NCI-H2081 (cell line): ENCODE measurements at regions not wholly inside any gene's neighbourhood (a gene's known extent, or its start where the extent isn't known, plus 50 kb on each side); places are given as distances from the start of the nearest gene placed in this dataset.

Experiments used
- DNase-seq, 2 experiments: peaks; one replicate each; lab custom pipeline; 2025; lab: John Stamatoyannopoulos, UW

DNA sequence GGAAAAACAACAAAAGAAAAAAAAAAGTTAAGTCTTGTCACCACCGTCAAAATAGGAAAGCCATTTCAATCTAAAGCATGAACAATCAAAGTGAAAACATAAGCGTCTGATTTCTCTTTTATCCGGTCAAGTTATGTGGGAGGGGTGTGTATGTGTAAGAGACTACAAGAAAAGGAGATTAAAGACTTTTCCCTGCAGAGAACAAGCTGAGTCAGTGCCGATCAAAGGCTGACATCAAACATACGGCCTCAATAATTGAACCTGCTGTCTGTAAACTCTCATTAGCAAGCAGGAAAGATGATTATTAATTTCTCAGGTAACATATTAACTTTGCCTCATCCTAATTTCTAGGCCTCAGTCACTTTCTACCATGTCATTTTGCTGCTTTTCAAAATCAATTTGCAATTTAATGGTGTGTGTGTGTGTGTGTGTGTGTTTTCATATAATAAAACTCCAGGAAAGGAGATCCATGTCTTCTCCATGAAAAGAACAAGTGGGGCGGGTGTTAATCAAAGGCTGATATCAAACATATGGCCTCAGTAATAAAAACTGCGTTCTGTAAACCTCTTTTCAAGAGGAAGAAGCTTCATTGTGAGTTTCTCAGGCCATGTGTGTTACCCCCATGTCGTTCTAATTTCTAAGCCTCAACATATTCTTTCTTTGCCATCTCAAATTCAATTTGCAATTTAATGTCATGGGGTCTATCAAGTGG, 649.1 kb upstream of the SORCS1 start:
- DNase-seq, result no peak

DNA sequence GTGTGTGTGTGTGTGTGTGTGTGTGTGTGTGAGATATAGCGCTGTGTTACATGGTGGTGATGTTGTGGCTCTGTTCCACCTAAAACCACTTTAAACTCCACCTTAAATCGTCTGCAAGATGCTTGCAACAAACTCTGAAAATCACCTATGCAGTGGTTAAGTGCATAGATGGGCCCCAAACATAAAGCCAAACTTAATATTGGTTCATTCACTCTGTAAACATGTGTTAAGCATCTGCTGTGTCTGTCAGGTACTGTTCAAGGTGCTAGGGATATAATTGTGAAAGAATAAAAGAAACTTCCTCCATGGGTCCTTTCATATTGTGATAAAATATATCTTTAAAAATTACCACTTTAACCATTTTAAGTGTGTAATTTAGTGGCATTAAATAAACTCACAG, 645.4 kb upstream of the SORCS1 start:
- DNase-seq, result no peak

DNA sequence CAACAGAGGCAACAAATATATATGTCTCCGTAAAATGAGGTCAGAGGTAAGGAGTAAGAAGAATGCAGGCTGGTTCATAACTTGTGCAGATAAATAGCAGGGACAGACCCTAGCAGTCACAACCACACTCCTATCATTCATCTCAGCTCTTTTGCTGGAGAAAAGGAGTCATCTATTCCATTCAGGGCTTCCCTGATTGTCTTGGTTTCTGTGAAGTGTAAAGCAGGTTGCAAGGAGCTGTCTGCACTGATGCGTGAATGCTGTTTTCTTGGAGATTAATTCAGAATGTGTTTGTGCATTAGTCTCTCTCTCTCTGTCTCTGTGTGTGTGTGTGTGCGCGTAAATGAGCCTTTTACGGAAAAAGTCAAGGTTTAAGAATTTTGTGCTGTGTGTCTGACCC, 643.3 kb upstream of the SORCS1 start:
- no peak for DNase-seq

DNA sequence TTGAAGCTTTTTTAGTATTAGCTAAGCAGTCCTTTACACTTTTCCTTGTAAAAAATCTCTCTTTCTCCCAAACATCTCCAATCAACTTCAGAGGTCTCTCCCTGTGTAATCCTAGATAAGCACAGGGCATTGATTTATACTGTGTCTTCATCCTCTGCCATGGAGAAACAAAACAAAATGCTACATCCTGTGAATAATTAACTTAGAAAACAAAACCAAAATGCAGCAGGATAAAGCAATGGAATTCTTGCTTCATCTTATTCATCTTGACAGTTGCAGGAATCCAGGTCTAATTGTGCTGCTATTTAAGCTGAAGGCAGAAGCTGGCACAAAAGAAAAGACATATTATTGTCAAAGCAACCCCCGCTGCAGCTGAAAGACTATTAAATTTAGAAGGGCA, 641.5 kb upstream of the SORCS1 start:
- DNase-seq, result no peak

DNA sequence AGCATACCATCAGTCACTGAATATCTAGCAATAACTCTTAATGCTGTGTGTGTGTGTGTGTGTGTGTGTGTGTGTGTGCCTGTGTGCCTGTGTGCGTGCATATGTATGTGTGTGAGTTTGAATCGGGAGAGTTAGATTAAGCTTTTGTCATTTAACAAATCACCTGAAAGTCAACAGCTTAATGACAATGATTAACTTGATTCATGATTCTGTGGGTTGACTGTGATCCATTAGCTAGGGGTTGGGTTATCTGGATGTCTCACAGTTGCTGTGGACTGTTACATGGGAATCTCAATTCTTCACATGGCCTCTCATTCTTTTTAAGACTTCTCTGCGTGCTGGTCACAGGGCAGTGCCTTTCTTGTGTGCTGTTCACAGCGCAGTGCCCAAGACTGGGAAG, 639.0 kb upstream of the SORCS1 start:
- DNase-seq, result no peak

DNA sequence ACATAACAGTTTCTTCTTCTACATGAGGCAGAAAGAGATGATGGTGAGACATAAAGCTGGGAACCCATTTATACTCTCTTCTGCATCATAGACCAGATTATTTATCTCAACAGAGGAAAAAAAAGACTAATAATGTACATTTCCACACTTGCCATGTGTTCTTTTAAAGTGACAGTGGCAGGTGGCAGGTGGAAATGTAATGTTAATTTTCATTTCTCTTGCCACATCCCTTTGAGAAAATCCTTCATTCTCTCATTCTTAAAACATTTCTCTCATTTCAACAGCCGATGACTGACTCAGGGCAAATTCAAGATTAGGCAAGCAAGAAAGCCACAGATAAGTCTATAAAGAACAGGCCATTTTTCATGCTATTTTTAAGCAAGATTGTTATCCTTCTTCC, 635.6 kb upstream of the SORCS1 start:
- DNase-seq, result no peak

DNA sequence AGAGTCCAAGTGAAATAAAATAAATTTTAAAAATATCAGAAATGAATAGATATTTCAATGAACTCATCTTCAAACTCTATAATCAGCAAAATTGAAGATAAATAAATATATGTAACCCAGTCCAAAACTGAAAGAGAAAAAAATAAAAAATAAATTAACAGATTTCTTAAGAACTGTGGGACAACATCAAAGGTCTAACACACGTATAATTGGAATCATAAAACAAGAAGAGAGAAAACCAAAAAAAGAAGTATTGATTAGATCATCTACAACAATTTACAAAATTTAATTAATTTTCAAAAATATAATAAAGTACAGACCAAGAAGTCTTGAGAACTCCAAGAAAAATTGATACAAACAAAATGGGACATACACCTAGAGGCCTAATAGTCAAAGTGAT, 625.8 kb upstream of the SORCS1 start:
- DNase-seq, result no peak

DNA sequence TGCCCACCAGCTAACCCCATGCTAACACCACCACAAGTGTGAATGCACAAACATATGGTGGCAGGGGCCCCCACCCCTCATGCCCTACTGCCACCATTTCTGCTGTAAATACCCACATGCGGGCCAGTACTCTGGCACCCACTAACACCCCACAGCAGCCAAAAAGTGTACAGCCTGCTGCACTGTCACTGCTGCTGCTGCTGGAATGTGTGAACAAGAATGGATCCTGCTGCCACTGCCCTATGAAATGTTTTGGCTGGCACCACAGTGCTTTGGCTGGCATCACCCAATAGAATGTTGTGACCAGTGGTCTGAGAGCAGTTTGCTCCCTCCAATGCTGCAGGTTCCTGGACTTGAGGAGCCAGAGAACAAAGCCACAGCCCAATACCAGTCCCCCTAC, 606.6 kb upstream of the SORCS1 start:
- no peak for DNase-seq

DNA sequence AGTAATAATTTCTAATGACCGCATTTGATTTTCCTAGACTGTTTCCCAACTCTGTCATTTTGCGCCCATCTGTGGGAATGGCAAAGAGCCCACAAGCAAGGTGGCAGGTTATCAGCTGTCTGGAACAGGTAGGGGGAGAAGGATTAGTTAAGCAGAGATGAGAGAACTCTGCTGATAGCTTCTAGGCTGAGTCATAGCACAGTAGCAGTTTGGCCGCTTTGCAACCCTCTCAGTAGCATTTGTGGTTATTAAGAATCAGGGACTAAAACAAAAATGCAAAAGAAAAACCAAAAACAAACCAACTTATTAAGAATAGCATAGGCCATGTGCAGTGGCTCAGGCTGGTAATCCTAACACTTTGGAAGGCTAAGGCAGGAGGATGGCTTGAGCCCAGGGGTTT, 602.7 kb upstream of the SORCS1 start:
- DNase-seq, result no peak

DNA sequence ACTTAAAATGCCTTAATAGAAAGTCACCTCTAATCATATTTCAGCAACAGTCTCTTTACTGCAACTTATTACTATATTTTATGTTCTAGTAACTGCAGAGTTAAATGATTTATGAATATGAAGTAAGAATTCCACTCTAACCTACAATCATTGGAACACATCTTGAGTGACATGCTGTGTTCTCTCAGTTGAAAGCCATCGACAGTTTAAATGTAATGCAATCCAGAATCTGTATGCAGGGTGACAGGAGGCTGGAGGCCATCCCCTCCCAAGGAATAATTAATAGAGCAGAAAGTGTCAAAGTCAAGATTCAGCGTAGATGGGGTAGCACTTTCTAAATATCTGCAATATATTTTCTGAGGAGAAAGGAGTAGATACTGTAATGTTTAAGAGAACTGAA, 590.3 kb upstream of the SORCS1 start:
- no peak for DNase-seq

DNA sequence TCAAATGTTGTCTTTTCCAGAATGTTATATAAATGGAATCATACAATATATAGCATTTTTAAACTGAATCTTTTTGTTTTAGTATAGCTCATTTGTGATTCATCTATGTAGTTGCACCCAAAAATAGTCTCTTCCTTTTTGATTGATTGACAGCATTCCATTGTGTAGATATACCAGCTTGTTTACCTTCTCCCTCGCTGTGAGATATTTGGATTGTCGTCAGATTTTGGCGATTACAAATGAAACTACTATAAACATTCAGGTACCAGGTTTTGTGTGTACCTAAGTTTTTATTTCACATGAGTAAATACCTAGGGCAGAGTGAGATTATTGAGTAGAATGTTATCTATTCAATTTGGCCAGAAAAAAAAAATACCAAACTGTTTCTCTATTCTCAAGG, 584.7 kb upstream of the SORCS1 start:
- DNase-seq, result no peak

DNA sequence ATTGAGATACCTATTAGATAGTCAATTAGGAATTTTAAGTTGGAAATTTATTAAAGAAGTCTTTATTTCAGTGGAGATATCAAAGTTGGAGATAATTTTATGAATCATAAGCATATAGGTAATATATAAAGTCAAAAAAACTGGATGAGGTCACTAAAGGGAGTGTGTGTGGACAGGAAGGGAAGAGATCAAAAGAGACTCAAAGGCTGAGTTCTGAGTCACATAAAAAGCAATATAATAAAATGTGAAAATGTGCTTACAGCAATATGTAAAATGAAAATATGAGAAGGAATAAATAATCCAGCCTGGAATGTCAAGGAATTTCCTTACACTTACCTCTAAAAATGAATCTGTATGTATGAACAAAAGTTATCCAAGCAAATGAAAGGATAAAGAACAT, 583.3 kb upstream of the SORCS1 start:
- DNase-seq, result no peak

DNA sequence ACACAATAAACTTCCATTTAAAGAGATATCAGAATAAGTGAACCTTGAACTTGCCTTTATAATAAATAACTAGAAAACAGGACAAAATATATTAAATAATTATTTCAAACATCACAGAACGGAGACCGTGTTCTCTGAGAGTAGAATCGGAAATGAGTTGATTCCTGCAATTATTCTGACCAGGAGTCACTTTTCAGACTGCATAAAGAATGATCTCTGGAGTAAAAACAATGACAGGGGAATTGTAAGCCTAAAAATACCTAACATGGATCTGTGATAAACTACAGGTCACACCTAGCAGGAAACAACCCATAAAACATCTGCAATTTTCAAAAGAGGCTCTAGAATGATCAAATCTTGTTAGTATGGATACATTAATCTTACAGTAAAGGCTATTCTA, 577.5 kb upstream of the SORCS1 start:
- DNase-seq, result no peak

DNA sequence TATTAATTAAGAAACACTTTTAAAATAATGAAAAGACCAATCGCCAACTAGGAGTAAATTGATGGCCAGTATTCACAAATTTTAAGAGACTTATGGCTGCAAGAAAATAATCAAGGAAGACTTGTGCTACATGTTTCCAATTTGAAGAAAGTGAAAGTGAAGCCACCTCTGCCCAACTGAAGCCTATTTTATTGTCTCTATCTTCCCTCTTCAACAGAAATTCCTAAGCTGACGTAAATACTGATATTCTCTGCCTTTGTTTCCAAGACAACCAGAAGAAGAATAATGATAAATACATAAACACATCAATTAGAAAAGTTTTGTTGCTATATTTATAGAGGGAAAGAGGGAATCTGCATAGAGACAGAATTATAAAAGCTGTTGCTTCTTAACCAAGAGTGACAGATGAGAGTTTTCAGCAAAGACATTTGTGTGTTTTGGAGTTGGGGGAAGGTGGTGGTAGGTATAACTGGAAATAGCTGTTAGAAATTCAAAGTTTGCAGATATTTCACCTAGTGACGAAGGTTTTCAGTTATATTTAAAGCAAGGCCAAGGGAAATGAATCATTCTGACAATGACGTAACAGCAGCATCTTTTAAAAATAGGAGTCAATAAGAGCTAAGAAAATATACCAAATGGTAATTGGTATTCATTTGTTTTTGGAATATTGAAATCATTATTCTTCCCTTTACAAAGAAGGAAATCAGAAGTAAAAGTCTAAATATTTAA, 576.6 kb upstream of the SORCS1 start:
- no peak for DNase-seq

DNA sequence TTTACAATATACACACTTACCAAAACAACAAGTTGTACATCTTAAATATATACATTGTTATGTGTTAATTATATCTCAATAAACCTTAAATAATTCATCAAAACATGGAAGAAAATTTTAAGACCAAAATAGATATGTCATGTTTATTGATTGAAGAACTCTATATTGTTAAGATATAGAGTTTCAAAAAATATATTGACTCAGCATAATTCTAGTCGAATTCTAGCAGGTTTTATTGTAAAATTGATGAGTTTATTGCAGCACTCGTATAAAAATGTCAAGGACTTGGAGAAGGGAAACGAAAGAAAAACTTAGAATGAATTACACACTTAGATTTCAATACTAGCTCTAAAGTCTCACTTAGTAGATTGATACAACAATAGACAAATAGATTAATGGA, 575.4 kb upstream of the SORCS1 start:
- no peak for DNase-seq

DNA sequence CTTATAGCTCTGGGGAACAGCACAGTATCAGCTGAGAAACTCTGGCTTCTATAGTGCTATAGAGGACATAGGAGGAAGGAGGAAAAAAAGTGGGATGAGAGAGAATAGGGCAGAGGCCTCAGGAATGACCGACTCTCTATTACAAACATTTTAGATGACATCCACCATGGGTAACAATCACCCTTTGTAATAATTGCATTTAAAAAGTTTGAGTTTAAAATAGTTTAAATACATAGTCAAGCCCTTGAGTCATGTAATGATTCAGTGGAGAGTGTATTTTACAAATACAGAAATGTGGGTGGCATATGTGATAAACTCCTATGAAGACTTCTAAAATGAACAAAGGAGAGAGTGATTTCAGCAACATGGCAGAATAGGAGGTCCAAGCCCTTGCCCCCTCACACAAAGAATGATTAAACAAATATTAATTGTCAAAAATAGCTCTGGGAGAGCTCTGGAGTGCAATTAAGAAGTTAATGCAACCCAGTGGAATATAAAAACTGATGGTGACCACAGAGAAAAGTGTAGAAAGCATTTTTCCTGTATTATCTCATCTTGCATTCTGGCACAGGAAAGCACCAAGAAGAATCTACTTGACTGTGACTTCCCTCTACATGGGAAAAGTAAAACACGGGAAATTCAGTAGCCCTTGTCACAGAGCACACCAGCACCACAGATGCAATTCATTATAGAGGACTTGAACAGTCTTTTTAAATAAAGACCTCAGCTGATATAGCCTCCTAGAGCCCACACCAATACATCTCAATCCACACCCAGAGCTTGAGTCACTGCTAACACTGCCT, 569.0 kb upstream of the SORCS1 start:
- DNase-seq, result no peak

DNA sequence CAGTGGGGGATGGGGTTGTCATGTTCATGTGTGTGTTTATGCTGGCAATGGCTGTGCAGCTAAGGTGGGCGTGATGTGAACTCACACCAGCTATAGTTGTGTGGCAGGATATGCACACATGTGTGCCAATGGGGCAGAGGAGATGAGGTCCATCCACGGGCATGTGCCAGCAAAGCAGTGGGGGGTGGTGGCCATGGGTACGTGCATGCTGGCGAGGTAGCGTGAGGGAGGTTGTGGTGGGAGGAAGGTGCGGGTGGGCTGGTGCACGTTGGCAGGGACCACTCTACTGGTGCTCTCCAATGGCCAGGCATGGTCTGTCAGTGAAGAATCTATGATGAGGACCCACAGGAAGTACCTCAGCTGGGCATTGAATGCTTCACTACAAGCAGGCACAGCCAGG, 567.5 kb upstream of the SORCS1 start:
- no peak for DNase-seq

DNA sequence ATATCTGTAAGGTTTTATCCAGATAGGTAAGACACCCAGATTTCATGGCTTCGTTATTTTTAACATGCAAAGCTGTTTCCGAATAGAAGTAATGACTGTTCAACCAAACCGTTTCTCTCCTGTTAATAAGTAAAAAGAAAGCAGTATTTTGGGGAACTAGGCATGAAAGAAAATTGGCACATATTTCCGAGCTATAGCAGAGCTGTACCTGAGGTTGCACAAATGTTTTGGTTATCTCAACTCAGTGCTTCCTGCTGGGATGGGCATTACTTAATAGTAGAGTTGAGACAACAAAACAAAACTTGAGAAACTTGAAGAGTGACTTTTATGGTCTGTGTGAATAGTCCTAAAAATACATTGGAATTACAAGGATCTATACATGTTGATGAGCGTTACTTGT, 564.3 kb upstream of the SORCS1 start:
- DNase-seq, result no peak

DNA sequence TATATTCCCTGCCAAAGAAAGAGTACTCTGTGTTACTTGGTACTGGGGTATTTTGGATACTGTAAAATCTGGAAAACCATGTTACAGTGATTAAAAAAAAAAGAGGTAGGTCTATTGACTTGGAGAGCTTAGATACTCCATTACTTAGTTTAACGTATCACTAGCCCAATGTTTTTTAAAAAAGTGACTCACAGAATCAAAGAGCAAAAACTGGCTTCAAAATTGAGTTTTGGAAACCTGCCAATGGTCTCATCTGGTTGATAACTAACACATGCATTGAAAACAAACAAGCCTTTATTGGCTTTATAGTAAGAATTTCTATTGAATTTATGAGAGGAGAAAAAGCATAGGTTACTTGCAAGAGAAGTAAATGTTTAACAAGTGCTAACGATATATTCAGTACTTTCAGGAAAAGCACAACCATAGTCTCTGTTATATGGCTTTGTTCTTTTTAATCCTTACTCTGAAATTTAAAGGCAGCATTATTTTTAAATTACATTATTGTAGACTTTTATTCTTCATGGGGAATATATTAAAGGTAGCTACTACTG, 563.3 kb upstream of the SORCS1 start:
- peak in 1 of 2 experiments; percentile 9 for DNase-seq

DNA sequence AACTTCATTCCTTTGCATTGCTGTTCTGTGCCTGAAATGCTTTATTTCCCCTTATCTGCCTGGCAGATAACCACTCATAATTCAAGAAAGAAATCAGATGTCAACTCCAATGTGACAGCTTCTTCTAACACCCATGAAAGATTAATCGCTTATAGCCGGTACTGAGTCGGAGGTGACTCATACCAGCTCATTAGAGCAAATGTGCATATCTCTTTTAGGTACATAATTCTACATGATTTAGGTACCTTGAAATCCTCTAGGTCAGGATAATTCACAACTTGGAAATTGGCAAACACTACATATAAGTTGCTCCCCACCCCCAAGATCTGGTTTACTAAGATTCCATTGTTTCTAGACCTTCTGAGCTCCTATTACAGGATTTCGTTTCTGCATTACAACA, 554.4 kb upstream of the SORCS1 start:
- DNase-seq, result no peak

DNA sequence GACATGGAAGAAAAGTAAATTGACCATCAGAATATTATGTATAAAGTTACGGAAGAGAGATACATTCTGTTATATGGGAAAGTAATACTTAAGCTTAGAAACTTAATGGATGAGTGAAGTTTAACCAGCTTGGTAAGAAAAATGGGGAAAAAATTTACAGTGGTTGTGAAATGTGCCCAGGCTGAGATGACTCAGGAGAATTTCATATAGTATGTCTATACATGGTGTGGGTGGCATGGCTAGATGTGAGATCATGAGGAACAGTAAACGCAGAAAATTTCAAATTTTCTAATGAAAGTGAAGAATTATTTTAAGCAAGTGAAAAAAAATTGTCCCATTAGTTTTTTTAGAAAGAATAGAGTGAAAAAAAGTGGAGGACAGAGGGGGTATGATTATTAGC, 552.5 kb upstream of the SORCS1 start:
- DNase-seq, result no peak

DNA sequence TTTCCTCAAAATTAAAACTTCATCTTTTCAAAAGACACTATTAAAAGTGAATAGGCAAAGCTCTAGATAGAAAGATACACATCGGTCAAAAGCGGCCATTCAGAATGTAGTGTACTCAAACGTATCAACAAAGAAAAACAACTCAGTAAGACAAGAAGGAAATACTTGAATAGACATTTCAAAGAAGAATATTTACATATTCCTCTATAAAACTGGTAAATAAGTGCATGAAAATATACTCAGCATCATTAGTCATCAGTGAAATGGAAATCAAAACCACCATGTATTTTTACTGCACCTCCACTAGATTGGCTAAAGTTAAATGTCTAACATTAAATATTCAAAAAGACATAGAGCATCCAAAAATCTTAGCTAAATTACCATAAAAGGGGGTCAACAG, 551.1 kb upstream of the SORCS1 start:
- no peak for DNase-seq

DNA sequence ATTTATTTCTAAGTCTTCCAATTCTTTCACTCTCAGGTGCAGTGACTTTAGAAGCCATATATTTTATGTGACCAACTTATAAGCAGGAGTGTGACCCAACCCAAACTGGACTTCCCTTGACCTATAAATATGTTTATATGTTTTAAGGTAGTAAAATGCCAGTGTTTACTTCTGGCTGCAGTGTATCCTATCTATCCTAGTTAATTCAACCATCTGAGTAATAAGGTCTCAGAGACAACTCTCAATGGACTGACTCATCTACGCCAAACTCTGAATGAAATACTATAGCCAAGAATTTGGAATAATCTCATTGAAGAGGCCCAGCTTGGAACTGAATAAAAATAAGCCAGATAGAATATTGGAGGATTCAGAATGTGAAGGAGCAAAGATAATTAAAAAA, 544.5 kb upstream of the SORCS1 start:
- no peak for DNase-seq
